ENCODE measurements at regions not wholly inside any gene's neighbourhood (a gene's known extent, or its start where the extent isn't known, plus 50 kb on each side); places are given as distances from the start of the nearest gene placed in this dataset.

GRCh38 chr11:70725278-70725677 is 326.9 kb downstream of the CTTN start:
- no peak overlapping the region for H3K23ac ChIP-seq (ENCODE audit: insufficient read length, low read depth, low read length)

More at GRCh38 chr11:70725278-70725677, 326.9 kb downstream of the CTTN start:
- no peaks in the 10 kb centered on the region for H3K9me3 ChIP-seq (ENCODE audit: control insufficient read depth, low read depth, low read length)
- H3K14ac ChIP-seq (ENCODE audit: insufficient read depth, low read length) = no peak overlapping the region
- no peak overlapping the region for H2AK5ac ChIP-seq (ENCODE audit: insufficient read length, low read length)
- H2BK12ac ChIP-seq (ENCODE audit: insufficient read length, low read depth, low read length) = no peak overlapping the region
- H4K8ac ChIP-seq (replicated peaks; ENCODE audit: insufficient read length, low read depth, low read length) = no peak overlapping the region
- H3K27ac ChIP-seq (ENCODE audit: insufficient read length, low read depth, low read length) = no peak overlapping the region
- H4K20me1 ChIP-seq (ENCODE audit: control insufficient read depth, insufficient read depth, insufficient read length) = no peaks in the 10 kb centered on the region
- H3K23me2 ChIP-seq (ENCODE audit: insufficient read length, low read depth, low read length, poor library complexity, severe bottlenecking) = no peaks in the 10 kb centered on the region
- no peak overlapping the region for H3K4me2 ChIP-seq (ENCODE audit: insufficient read depth, insufficient read length, low read length)
- peaks cover 4% of the 10 kb centered on the region for H3K27me3 Mint-ChIP-seq (ENCODE audit: low read depth)
- H4K5ac ChIP-seq (ENCODE audit: insufficient read length, low read depth, low read length) = no peak overlapping the region
- H3K4ac ChIP-seq (ENCODE audit: low read depth, low read length) = no peak overlapping the region
- no peaks in the 10 kb centered on the region for H3K27me3 ChIP-seq (ENCODE audit: insufficient read depth, low read length)
- no peak overlapping the region for H3K9ac ChIP-seq (ENCODE audit: extremely low read depth, insufficient read length, low read length)
- no peak for TF ChIP-seq CTCF (conservative IDR thresholded peaks at IDR 0.05)
- WGBS (ENCODE audit: extremely low coverage, insufficient read length, low lambda C conversion rate) = no CpG with 5 or more reads among the region's 10 CpGs
- no peak overlapping the region for H3K18ac ChIP-seq (ENCODE audit: insufficient read length, low read depth, low read length)
- H2BK20ac ChIP-seq (ENCODE audit: low read depth, low read length, poor library complexity, severe bottlenecking) = no peak overlapping the region
- H3K4me1 ChIP-seq (ENCODE audit: insufficient read depth, low read length) = no peaks in the 10 kb centered on the region
- H3K27ac Mint-ChIP-seq = no peak overlapping the region
- H3K36me3 Mint-ChIP-seq (ENCODE audit: insufficient read depth in 1 of 3, low read depth in 3 of 3) = peaks cover 0 to 5% (median 0%) of the 10 kb centered on the region in 3 experiments; a peak in 3 of 7 replicates
- H3K79me2 ChIP-seq (ENCODE audit: insufficient read depth, low read length) = no peaks in the 10 kb centered on the region
- no peak overlapping the region for H3T11ph ChIP-seq (ENCODE audit: low read length)
- H3K9me3 Mint-ChIP-seq = peaks cover 3 to 5% of the 10 kb centered on the region in 2 experiments; a peak in 1 of 5 replicates
- H3K4me3 Mint-ChIP-seq = no peak overlapping the region
- DNase-seq = no peak
- H2BK15ac ChIP-seq (ENCODE audit: low read depth, low read length) = no peak overlapping the region
- H2BK5ac ChIP-seq (ENCODE audit: insufficient read length, low read length) = no peak overlapping the region
- H2BK120ac ChIP-seq (ENCODE audit: low read depth, low read length, poor library complexity, severe bottlenecking) = no peak overlapping the region
- no peak overlapping the region for H4K91ac ChIP-seq (ENCODE audit: insufficient read length, low read depth, low read length)
- no peak overlapping the region for H3K56ac ChIP-seq (ENCODE audit: insufficient read length, low read depth, low read length)
- H2AFZ ChIP-seq (ENCODE audit: low read length) = no peak overlapping the region
- H3K79me1 ChIP-seq (ENCODE audit: insufficient read depth, low read depth, low read length, poor library complexity, severe bottlenecking) = no peaks in the 10 kb centered on the region
- peaks cover 19 to 20% of the 10 kb centered on the region in 2 experiments for H3K4me1 Mint-ChIP-seq
